ENCODE measurements at regions not wholly inside any gene's neighbourhood (a gene's known extent, or its start where the extent isn't known, plus 50 kb on each side); places are given as distances from the start of the nearest gene placed in this dataset.

DNA sequence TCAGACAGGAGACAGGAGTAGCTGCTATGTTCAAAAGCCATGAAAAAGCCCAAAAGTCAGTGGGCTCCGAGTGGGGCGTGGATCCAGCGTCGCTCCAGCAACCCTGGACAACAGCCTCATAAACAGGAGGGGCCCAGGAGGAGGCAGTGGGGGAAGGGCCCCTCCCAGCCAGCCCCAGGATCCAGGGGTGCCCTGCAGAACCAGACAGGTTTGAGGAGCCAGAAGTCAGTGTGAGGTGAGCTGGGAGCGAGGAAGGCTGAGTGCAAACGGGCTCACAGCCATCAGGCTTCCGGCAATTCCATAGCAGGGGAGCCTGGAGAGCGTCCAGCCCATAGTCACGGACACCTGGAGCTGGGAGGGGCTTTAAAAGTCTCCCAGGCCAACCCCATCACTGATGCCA lies 217.7 kb downstream of the MN1 start:
- TF ChIP-seq, protein P1, sequence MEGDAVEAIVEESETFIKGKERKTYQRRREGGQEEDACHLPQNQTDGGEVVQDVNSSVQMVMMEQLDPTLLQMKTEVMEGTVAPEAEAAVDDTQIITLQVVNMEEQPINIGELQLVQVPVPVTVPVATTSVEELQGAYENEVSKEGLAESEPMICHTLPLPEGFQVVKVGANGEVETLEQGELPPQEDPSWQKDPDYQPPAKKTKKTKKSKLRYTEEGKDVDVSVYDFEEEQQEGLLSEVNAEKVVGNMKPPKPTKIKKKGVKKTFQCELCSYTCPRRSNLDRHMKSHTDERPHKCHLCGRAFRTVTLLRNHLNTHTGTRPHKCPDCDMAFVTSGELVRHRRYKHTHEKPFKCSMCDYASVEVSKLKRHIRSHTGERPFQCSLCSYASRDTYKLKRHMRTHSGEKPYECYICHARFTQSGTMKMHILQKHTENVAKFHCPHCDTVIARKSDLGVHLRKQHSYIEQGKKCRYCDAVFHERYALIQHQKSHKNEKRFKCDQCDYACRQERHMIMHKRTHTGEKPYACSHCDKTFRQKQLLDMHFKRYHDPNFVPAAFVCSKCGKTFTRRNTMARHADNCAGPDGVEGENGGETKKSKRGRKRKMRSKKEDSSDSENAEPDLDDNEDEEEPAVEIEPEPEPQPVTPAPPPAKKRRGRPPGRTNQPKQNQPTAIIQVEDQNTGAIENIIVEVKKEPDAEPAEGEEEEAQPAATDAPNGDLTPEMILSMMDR (IDR thresholded peaks at IDR 0.05 in 4 of 5, conservative IDR thresholded peaks at IDR 0.05 in 1 of 5), result no peak
- no peak for TF ChIP-seq POLR2A (IDR thresholded peaks at IDR 0.05)

Data from gastrocnemius medialis (tissue), 4 donors.